Left cardiac atrium (tissue), 4 donors: ENCODE measurements at regions not wholly inside any gene's neighbourhood (a gene's known extent, or its start where the extent isn't known, plus 50 kb on each side); places are given as distances from the start of the nearest gene placed in this dataset.
"Not testable (repeated sequence)": the region's sequence is repeated elsewhere in the genome, so short reads cannot be mapped to it uniquely, and the experiment has no call there.

ENCODE experiments used
- ATAC-seq, 2 donors: fragments of 200-7000 bp; cut with Tn5 transposase; one replicate each; pipeline ENCODE4 v1.9.1; 2020; ENCODE audit warnings: mild to moderate bottlenecking in 2 of 2, moderate library complexity in 2 of 2
- DNase-seq: peaks from one replicate; pipeline ENCODE4 v3.0.0-alpha.2; 2020
- intact Hi-C, 2 donors: fragments of 100-400 bp; cut with DNase I; formaldehyde crosslinking; loops; one replicate each; pipeline versions ENCODE4 v1.14.1 to v1.15.1; 2022 to 2023
- donor health status: DM: no; HTN: yes; CAD: no.
- donor health status: DM: no; HTN: yes; CAD: no; lungs with severe emphysema.
- donor health status: DM: yes; HTN: yes; CAD: no.
- donor health status: Dilated cardiomyopathy.

DNA sequence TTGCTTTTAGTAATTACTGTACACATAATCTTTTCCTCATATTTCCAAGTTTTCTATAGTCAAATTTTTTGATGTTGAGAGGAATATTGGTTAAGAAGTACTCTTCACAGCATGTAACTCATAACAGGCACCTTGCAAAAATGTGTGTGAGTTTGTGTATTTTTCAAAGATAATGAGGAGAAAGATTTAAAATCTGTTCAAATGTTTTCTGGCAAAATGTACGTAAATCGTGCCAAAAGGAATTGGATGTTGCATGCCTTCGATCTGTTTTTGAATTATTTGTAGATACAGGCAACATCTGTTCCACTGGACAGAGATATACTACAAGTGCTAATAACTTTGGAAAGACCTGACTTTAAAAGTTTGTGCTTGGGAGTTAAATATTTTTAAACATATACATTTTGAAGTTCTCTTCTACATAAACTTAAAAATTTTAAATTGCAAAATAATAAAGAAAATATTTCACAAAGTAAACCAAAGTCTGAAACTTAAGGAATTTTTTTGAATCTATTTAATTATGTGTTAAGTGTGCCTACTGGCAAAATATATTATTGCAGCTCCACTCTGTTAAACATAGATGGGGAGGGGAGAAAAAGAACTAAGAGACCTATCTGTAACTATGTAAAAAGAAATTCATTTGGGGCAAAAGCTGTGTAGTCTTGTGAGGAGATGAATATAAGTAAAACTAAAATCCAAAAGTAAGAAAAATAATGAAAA lies 133.5 kb upstream of the UBE2E3 start:
- intact Hi-C loops, result no loop called here
- DNase-seq (no peak), ATAC-seq (no peak)

DNA sequence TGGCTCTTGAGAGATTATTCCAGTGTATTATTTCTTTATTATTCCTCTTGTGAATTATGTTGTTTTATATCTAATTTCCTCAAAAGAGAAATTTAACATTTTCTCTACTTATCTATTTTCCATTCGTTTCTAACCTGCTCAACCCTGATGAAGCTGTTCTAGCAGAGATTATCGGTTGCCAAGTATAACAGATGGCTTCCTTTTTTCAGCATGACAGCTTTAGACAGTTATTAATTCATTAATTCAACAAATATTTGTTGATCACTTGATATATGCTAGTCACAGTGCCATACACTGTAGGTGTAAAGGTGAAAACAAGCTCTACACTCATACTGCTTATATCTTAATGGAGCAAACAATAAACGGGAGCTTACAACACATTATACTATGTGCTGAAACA lies 137.9 kb upstream of the UBE2E3 start:
- intact Hi-C loops, result no loop called here
- ATAC-seq (no peak), DNase-seq (no peak)

DNA sequence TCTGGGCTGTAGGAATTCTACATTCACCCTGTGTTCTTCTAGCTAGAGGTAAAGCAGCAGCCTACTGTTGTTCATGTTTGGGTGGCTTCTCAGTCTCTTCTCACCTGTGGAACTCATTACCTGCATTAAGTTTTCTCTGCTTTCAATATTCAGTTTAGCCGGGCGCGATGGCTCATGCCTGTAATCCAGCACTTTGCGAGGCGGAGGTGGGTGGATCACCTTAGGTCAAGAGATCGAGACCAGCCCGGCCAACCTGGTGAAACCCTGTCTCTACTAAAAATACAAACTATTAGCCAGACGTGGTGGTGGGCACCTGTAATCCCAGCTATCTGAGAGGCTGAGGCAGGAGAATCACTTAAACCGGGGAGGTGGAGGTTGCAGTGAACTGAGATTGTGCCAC lies 139.8 kb upstream of the UBE2E3 start:
- ATAC-seq, result no peak
- intact Hi-C loops, result no loop called here
- DNase-seq, result no peak

DNA sequence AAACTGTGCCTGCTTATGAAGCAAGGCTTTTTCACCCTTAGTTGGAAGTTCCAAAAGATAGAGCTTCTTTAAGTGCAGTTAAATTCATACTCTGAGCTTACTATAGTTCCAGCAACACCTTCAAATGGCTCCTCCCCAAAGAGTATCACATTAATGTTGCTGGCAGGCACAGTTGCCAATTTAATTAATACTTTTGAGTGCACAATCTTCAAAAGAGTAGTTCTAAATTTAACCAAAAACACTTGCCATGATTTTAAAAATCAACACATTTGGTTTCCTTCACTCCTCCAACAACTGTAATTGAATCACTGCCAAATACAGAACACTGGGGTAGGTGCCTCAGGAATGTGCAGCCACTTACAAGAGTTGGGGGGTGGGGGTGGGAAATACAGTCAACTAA lies 150.6 kb upstream of the UBE2E3 start:
- ATAC-seq, result no peak
- intact Hi-C loops, result no loop called here

DNA sequence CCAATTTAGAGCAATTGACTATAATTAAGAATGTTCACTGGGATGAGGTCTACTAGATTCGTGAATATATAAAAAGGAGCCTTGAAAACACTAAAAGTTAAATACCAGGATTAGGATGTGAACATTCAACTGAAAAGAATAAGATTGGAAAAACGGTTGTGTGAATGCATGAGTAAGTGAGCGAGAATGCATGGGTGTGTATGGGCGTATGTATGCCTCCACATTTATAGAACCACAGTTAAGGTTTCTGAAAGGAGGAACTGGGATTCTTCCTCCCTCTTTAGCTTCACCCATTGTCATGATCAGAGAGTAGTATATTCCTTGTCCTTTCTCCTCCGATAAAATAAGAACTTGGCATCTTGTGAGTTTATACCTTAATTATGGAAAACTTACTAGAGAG lies 151.1 kb upstream of the UBE2E3 start:
- ATAC-seq (no peak), DNase-seq (no peak)
- intact Hi-C loops, result no loop called here

More for the DNA sequence above, 150.6 kb upstream of the UBE2E3 start:
- DNase-seq, result no peak

DNA sequence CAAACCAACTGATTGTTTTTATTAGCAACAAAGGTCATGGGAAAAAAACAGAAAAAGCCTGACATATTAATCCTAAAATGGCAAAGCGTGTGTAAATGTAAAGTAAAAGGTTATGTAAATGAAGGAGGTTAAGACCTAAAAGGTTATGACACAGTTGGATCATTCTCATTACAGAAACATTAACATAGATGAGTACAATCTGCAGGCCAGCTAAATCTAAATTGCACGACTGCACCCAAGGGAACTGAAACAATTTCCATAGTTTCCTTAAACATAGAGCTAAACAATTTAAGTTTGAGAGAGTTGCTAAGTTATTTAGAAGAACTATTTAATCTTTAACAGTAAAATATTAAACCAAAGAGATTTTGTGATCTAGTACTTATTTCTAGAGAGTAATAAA lies 151.6 kb upstream of the UBE2E3 start:
- DNase-seq (no peak), ATAC-seq (no peak)
- intact Hi-C loops, result no loop called here

DNA sequence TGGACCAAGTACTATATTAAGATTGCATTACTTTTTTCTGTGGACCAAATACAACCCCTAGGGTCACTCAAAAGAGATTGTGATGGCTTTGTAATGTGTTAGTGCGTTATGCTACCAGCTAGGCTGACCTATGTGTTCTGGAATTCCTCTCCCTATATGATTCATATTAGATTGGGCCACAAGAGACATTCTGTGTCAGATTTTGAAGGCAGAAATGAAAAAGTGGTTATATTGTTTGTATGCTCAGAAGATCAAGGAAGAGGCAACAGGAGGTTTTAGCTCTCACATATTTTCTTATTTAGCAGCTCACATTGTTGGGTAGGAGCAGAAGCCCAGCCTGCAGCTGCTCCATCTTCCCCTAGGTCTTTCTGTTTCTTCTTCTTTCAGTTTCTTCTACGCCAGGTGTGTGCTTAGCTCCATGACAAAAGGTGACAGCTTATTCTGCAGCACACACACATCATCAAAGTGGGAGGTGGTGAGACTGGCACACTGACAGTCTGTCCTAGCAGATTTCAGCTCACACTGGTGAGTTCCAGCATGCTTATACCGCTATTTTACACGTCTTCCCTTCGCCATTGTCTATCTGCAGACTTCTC lies 156.8 kb upstream of the UBE2E3 start:
- DNase-seq, result no peak
- ATAC-seq, result no peak
- intact Hi-C loops, result no loop called here

DNA sequence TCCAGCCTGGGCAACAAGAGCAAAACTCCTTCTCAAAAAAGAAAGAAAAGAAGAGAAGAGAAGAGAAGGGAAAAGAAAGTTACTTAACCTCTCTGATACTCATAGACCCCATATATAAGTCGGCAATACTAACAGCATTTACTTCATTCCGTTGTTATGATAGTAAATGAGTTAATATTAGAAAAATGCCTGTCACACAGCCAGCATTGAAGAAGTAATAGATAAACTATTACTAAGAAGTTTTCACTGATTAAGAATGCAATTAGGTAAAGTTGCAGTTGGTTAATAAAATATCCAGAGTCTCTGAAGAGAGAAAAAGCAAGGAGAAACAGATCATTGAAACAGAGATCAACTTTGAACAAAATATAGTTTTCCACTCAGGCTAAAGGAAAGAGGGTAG lies 161.3 kb upstream of the UBE2E3 start:
- intact Hi-C loops, result no loop called here
- DNase-seq, result no peak
- no peak for ATAC-seq

DNA sequence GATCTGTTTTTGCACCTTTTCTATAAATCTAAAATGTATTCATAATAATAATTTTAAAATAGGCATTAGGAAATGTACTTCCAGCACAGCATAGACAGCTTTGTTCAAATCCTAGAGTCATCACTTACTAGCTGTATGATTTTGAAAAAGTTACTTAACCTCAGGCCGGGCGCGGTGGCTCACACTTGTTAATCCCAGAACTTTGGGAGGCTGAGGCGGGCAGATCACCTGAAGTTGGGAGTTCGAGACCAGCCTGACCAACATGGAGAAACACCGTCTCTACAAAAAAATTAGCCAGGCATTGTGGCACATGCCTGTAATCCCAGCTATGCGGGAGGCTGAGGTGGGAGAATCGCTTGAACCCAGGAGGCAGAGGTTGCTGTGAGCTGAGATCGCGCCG lies 161.7 kb upstream of the UBE2E3 start:
- DNase-seq, ATAC-seq, intact Hi-C loops: not testable (repeated sequence)

DNA sequence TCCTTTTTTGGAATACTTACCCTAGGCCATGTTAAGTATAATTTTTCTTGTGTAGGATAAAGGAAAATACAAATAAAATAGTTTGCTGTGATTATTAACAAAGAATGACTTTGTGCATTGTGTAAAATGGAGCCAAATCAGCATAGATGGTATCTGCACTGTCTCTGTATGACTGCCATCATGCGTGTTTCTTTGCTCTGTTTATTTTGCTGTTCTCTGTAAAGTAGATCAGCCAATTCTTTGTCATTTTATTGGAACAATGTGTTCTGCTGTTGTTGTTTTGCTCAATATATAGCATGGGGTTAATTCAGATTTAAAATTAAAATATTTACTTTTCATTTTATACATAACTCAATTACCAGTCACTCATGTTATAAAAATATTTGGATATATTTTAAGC lies 181.3 kb upstream of the UBE2E3 start:
- ATAC-seq (no peak), DNase-seq (no peak)
- intact Hi-C loops, result no loop called here

DNA sequence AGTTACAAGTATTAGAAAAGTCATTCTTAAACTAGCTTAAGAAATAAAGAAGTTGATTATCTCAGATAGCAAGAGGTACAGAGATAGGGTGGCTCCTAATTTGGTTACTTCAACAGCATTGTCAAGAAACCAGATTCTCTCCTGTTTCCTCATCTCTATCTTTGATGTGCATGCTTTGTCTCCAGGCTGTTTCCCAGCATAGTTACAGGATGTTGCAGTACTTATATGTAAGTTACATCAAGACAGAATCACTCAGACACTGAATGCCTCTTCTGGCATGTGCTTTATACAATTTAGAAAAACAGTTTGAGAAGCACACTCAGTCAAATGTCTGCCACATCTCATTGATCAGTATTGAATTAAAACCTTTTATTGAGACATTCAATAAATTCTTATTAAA lies 189.5 kb upstream of the UBE2E3 start:
- ATAC-seq (no peak), DNase-seq (no peak)
- intact Hi-C loops, result no loop called here

DNA sequence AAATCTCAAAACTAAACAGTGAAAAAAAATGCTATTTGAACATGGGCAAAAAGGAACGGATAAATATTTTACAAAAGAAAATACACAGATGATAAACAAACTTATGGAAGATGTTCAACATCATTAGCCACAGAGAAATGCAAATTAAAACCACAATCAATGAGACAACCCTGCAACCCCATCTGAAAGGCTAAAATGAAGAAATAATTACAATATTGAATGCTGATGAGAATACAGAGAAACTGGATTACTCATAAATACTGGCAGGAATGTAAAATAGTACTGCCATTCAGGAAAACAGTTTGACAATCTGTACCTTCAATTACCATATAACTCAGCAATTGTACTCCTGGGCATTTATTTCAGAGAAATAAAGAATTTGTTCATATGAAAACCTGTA lies 193.1 kb upstream of the UBE2E3 start:
- no peak for ATAC-seq
- intact Hi-C loops, result no loop called here
- no peak for DNase-seq

DNA sequence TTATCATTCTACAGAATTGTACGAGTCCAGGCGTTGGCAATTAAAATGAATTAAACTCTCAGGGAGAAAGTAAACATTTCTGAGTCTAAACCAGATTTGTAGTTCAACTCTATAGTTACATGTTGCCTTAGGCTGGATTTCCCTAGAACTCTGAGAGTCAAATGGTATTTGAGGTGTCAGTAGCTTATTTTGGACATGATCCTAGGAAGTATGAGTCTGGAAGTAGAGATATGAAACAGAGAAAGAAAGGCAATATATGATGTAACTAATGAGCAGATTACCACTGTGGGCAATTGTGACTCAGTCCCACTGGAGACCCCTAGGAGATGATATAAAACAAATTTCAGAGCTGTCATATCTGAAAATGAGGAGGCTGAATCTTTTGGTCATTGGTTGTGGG lies 199.1 kb upstream of the UBE2E3 start:
- DNase-seq, result no peak
- no peak for ATAC-seq
- intact Hi-C loops, result no loop called here

DNA sequence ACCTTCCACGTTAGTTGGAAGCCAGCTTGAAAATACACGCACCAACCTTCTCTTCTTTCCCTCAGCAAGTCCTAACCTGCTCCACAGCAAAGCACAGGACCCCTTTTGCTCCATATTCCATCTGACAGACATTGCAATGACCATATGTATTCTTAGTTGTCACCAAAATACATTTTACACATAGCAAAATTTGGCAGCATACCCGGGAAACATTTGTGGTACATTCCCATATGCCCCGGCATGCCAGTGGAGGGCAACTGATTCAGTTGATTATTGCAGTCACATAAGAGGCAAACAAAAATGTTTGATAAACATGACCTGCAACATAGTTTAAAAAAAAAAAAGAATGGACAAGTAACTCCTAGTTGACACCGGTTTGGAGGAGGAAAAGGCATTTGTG lies 202.1 kb upstream of the UBE2E3 start:
- intact Hi-C loops, result no loop called here
- DNase-seq (no peak), ATAC-seq (no peak)

DNA sequence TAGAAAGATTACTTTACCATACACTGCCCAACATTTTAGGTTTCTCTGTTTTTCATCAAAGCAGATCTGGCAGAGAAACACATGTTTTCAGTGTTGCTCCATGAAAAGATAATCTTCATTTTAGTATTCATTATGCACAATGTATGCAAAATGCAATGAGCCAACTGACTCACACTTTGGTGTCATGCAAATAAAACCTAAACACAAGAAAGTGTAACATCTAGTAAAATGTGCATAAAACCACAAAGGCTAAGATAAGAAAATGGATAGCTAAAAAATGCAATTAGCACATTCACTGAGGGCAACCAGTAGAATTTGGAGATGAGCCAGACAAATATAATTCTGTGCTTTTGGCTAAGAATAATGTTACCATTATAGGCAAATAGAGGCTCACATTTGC lies 203.5 kb upstream of the UBE2E3 start:
- ATAC-seq, result no peak
- DNase-seq, result no peak
- intact Hi-C loops, result no loop called here

DNA sequence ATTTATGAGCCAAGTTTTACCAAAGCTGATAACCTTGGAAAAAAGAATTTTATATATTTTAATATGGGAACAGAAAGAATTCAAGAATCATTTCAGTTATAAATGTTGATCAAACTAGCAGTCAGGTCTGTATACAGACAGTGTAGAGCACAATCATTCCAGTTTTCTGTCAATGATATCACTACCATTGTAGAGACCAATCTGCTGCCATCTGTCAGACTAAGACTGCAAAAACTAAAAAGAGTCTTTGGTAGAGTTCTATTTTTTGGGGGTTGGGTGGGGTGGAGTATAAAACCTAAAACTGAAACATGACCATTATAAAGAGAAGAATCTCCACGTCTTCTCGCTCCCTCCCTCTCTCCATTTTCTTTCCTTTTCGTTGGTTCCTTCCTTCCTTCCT lies 204.7 kb upstream of the UBE2E3 start:
- intact Hi-C loops, result no loop called here
- no peak for ATAC-seq
- no peak for DNase-seq

DNA sequence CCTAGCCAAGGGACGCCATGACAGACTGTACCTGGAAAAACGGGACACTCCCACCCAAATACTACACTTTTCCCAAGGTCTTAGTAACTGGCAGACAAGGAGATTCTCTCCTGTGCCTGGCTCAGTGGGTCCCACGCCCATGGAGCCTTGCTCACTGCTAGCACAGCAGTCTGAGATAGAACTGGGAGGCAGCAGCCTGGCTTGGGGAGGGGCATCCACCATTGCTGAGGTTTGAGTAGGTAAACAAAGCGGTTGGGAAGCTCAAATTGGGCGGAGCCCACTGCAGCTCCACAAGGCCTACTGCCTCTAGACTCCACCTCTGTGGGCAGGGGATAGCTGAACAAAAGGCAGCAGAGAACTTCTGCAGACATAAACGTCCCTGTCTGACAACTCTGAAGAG lies 215.1 kb upstream of the UBE2E3 start:
- DNase-seq, intact Hi-C loops, ATAC-seq: not testable (repeated sequence)

DNA sequence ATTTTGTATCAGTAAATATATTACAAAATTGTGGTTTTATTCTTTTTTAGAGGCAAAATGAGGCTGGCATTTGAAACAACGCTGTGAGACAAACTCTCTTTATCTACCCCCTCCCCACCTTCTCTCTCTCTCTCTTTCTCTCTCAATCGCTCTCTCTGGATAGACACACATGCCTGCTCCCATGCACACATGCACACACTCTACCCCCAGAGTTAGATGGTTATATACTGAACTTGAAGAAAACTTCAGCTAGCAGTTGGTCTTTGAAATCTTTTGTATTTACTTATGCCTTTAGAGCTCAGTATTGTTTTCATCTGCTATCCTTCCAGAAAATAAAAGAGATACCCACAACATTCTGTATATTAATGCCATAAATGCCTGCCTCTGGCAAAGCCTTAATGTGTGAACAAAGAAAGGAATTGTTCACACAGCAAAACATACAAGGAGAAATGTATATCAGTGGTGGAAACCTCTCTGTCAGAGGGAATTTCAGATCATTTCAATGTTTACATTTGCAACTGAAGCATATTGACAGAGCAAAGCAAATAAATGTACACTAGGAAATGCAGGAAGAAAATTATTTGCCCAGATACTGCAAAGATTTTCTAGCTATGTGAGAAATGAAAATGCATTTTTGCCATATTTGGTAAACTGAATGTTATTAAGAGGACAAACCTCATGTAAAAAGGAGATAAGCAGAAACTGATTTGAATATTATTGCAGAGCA lies 217.0 kb upstream of the UBE2E3 start:
- no peak for DNase-seq
- no peak for ATAC-seq
- intact Hi-C loops, result no loop called here

DNA sequence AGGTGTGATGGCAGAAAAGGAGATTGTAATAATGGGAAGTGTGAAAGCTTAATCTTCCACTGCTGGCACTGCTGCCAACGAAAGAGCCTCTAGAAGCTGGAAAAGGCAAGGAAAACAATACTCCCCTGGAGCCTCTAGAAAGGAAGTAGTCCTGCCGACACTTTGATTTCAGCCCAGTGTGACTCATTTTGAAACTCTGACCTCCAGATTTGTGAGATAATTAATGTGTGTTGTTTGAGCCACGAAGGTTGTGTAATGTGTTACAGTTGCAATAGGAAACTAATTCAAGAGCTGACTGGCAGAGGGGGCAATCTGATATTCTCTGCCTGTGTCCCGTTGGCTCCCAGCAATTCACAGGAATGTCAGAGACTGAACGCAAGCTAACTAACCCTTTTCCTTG lies 219.2 kb upstream of the UBE2E3 start:
- no peak for DNase-seq
- intact Hi-C loops, result no loop called here
- ATAC-seq, result no peak

DNA sequence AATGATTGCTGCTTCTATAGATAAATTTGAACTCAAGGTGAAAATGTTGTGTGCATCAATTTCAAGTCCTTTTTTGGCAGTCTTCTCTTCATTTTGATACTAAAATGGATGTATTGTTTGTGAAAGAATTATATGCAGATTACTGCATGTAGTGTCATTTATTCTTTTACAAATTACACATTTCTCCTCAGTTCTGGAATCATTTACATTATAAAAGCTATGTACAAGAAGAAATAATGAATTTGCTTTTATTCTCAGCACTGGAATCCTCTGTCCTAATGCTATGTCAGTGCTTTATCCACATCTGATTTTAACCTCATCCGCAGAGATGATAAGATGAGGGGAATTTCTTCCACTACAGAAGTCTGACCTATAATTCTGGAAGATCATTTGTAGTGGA lies 220.8 kb upstream of the UBE2E3 start:
- intact Hi-C loops, result no loop called here
- DNase-seq (no peak), ATAC-seq (no peak)
